SK-N-MC (cell line): ENCODE measurements at regions not wholly inside any gene's neighbourhood (a gene's known extent, or its start where the extent isn't known, plus 50 kb on each side); places are given as distances from the start of the nearest gene placed in this dataset.
"Not testable (repeated sequence)": the region's sequence is repeated elsewhere in the genome, so short reads cannot be mapped to it uniquely, and the experiment has no call there.

Experiments used
- DNase-seq: peaks from one replicate; pipeline ENCODE4 v3.0.0-alpha.2; 2011; ENCODE audit warnings: low read depth, low spot score
- H3K27ac ChIP-seq: fragments of 200-600 bp; sonication (generic); 2 replicates; pipeline ENCODE4 v1.5.1; 2016; ENCODE audit warnings: mixed run types
- H3K36me3 ChIP-seq: fragments of 200-600 bp; sonication (generic); 2 replicates; pipeline ENCODE4 v1.6.1; 2017; ENCODE audit warnings: antibody characterized with exemption, low read length, mixed read lengths; ENCODE audit not compliant: insufficient read depth
- H3K4me3 ChIP-seq: fragments of 200-600 bp; sonication (generic); 2 replicates; pipeline ENCODE4 v1.5.1; 2016
- H3K9ac ChIP-seq: fragments of 200-600 bp; sonication (generic); 2 replicates; pipeline ENCODE4 v1.8.0; 2017; ENCODE audit warnings: mixed run types, mixed read lengths; ENCODE audit not compliant: insufficient read length
- H3K9me3 ChIP-seq: fragments of 200-600 bp; sonication (generic); 2 replicates; pipeline ENCODE4 v1.6.1; 2017; ENCODE audit warnings: low read depth, mild to moderate bottlenecking, antibody characterized with exemption, low read length, moderate library complexity, mixed read lengths
- EZH2 ChIP-seq: fragments of 200-600 bp; sonication (generic); IDR thresholded peaks from one replicate; pipeline ENCODE4 v1.6.1; 2017; ENCODE audit warnings: antibody characterized with exemption
- FOXP2 ChIP-seq: optimal IDR thresholded peaks from 2 replicates; pipeline ENCODE3; 2011; ENCODE audit warnings: mild to moderate bottlenecking, moderate library complexity; ENCODE audit not compliant: insufficient read depth; ENCODE audit errors: extremely low read length, control extremely low read depth
- POLR2AphosphoS5 ChIP-seq: IDR thresholded peaks from 2 replicates; pipeline ENCODE4 v1.6.1; 2012; ENCODE audit warnings: mild to moderate bottlenecking, low read depth, low read length, borderline replicate concordance

GRCh38 chr14:43338713-43339112, 1168.4 kb downstream of the FSCB start:
- no peak for DNase-seq
- no peak for TF ChIP-seq POLR2AphosphoS5
- no peak for TF ChIP-seq EZH2
- no peak for TF ChIP-seq FOXP2
- no peaks in the 10 kb centered on the region for H3K36me3 ChIP-seq
- H3K9ac ChIP-seq: no peak overlapping the region
- H3K9me3 ChIP-seq: no peaks in the 10 kb centered on the region
- no peak overlapping the region for H3K27ac ChIP-seq
- H3K4me3 ChIP-seq: no peak overlapping the region

GRCh38 chr14:43336351-43336750, 1170.7 kb downstream of the FSCB start:
- H3K9me3 ChIP-seq: no peaks in the 10 kb centered on the region
- H3K27ac ChIP-seq: 0 out of 2 replicates have a peak overlapping the region, but pooled peaks have one; percentile 8

GRCh38 chr14:43326501-43327407, 1180.3 kb downstream of the FSCB start:
- not testable (repeated sequence) for H3K36me3 ChIP-seq, H3K9ac ChIP-seq, DNase-seq, H3K9me3 ChIP-seq, H3K4me3 ChIP-seq, H3K27ac ChIP-seq

More at GRCh38 chr14:43336351-43336750, 1170.7 kb downstream of the FSCB start:
- Histone ChIP-seq H3K36me3 (no peaks in the 10 kb centered on the region), H3K9ac (no peak overlapping the region), H3K4me3 (no peak overlapping the region)
- no peak for DNase-seq
- no peak for TF ChIP-seq POLR2AphosphoS5

GRCh38 chr14:43316427-43316826, 1190.7 kb downstream of the FSCB start:
- no peak overlapping the region for H3K9ac ChIP-seq
- no peaks in the 10 kb centered on the region for H3K36me3 ChIP-seq
- DNase-seq: no peak
- H3K27ac ChIP-seq: no peak overlapping the region
- no peaks in the 10 kb centered on the region for H3K9me3 ChIP-seq
- TF ChIP-seq FOXP2: no peak
- H3K4me3 ChIP-seq: no peak overlapping the region

GRCh38 chr14:43313719-43314118, 1193.4 kb downstream of the FSCB start:
- H3K27ac ChIP-seq: no peak overlapping the region
- H3K36me3 ChIP-seq: no peaks in the 10 kb centered on the region
- H3K9ac ChIP-seq: no peak overlapping the region
- TF ChIP-seq FOXP2 (no peak), EZH2 (no peak), POLR2AphosphoS5 (no peak)
- no peaks in the 10 kb centered on the region for H3K9me3 ChIP-seq
- DNase-seq: no peak
- no peak overlapping the region for H3K4me3 ChIP-seq

GRCh38 chr14:43308421-43309110, 1198.5 kb downstream of the FSCB start:
- Histone ChIP-seq H3K9ac (no peak overlapping the region), H3K36me3 (no peaks in the 10 kb centered on the region), H3K9me3 (no peaks in the 10 kb centered on the region), H3K4me3 (no peak overlapping the region), H3K27ac (no peak overlapping the region)
- TF ChIP-seq POLR2AphosphoS5 (no peak), FOXP2 (no peak), EZH2 (no peak)
- DNase-seq: no peak

GRCh38 chr14:43307836-43308235, 1199.2 kb downstream of the FSCB start:
- Histone ChIP-seq H3K9me3 (no peaks in the 10 kb centered on the region), H3K27ac (no peak overlapping the region), H3K36me3 (no peaks in the 10 kb centered on the region), H3K4me3 (no peak overlapping the region), H3K9ac (no peak overlapping the region)
- DNase-seq: no peak
- TF ChIP-seq FOXP2: no peak
- no peak for TF ChIP-seq POLR2AphosphoS5
- TF ChIP-seq EZH2: no peak

- TF ChIP-seq FOXP2 (no peak), POLR2AphosphoS5 (no peak), EZH2 (no peak)
- DNase-seq: peak; percentile 26
- Histone ChIP-seq H3K9me3 (no peaks in the 10 kb centered on the region), H3K9ac (no peak overlapping the region), H3K27ac (peak overlapping the region; percentile 53; the same call in 1 of the 2 replicates), H3K36me3 (no peaks in the 10 kb centered on the region), H3K4me3 (peak overlapping the region; percentile 29; the same call in 1 of the 2 replicates)
Measured at GRCh38 chr14:43306053-43306452, 1201.0 kb downstream of the FSCB start.
